IMR-90 (cell line): ENCODE measurements at regions not wholly inside any gene's neighbourhood (a gene's known extent, or its start where the extent isn't known, plus 50 kb on each side); places are given as distances from the start of the nearest gene placed in this dataset.

ENCODE experiments used
- ATAC-seq: fragments of 200-7000 bp; cut with Tn5 transposase; 2 replicates; pipeline ENCODE4 v1.9.1; 2020; ENCODE audit warnings: low read depth, mild to moderate bottlenecking, moderate library complexity
- BruUV-seq: library from RNA; stranded (reverse); fragments of 400-500 nt; replicated peaks from 2 replicates; lab custom pipeline; 2021; lab: Mats Ljungman, UMichigan
- CTCF ChIA-PET: fragments of 300-600 bp; formaldehyde crosslinking; extraction: SDS; loops from one replicate; lab custom pipeline; 2021; ENCODE audit warnings: antibody characterized with exemption; lab: Yijun Ruan, JAX
- POLR2A ChIA-PET: fragments of 300-600 bp; sonication (Branson Sonifier 250); formaldehyde crosslinking; loops from one replicate; lab custom pipeline; 2022; ENCODE audit warnings: antibody characterized with exemption; ENCODE audit not compliant: unreplicated experiment; lab: Charles Lee
- DNase-seq: peaks from one replicate; pipeline ENCODE4 v3.0.0; 2013
- H2AFZ ChIP-seq: replicated peaks from 2 replicates; pipeline ENCODE3; 2013; ENCODE audit warnings: low read length, mild to moderate bottlenecking; ENCODE audit not compliant: poor library complexity
- H2AK5ac ChIP-seq: 2 replicates; pipeline ENCODE4 v1.6.1; 2013; ENCODE audit warnings: low read depth, low read length, inconsistent platforms
- H2AK9ac ChIP-seq: replicated peaks from 2 replicates; pipeline ENCODE3; 2013; ENCODE audit warnings: mild to moderate bottlenecking, low read depth, low read length, moderate library complexity; ENCODE audit not compliant: poor library complexity
- H2BK120ac ChIP-seq: 2 replicates; pipeline ENCODE4 v1.6.1; 2013; ENCODE audit warnings: low read depth, low read length, inconsistent platforms
- H2BK15ac ChIP-seq: 3 replicates; pipeline ENCODE4 v1.6.1; 2013; ENCODE audit warnings: low read depth, low read length, inconsistent platforms
- H2BK20ac ChIP-seq: 2 replicates; pipeline ENCODE4 v1.6.1; 2013; ENCODE audit warnings: low read depth, mild to moderate bottlenecking, inconsistent platforms, low read length, moderate library complexity
- H2BK5ac ChIP-seq: 2 replicates; pipeline ENCODE4 v1.6.1; 2013; ENCODE audit warnings: mild to moderate bottlenecking, low read depth, low read length, inconsistent platforms; ENCODE audit not compliant: poor library complexity, severe bottlenecking
- H3K14ac ChIP-seq: replicated peaks from 2 replicates; pipeline ENCODE4 v1.6.1; 2013; ENCODE audit warnings: low read depth, low read length, inconsistent platforms
- H3K18ac ChIP-seq: 2 replicates; pipeline ENCODE4 v1.6.1; 2013; ENCODE audit warnings: low read depth, low read length, control low read depth
- H3K23ac ChIP-seq: 2 replicates; pipeline ENCODE4 v1.6.1; 2013; ENCODE audit warnings: low read depth, low read length, inconsistent platforms
- H3K27ac ChIP-seq: 2 replicates; pipeline ENCODE4 v1.5.1; 2013; ENCODE audit warnings: mild to moderate bottlenecking, control low read depth, low read length; ENCODE audit not compliant: insufficient read depth
- H3K27me3 ChIP-seq: 2 replicates; pipeline ENCODE4 v1.6.1; 2013; ENCODE audit warnings: low read length; ENCODE audit not compliant: control insufficient read depth, insufficient read depth
- H3K36me3 ChIP-seq: 2 replicates; pipeline ENCODE4 v1.6.1; 2013; ENCODE audit warnings: low read length, mixed read lengths; ENCODE audit not compliant: control insufficient read depth, insufficient read depth
- H3K4ac ChIP-seq: 2 replicates; pipeline ENCODE4 v1.6.1; 2013; ENCODE audit warnings: low read depth, low read length, inconsistent platforms
- H3K4me1 ChIP-seq: 2 replicates; pipeline ENCODE4 v1.6.1; 2013; ENCODE audit warnings: low read length, mixed read lengths; ENCODE audit not compliant: control insufficient read depth, insufficient read depth
- H3K4me2 ChIP-seq: 2 replicates; pipeline ENCODE4 v1.6.1; 2013; ENCODE audit warnings: low read depth, mild to moderate bottlenecking, control low read depth, low read length, moderate library complexity
- H3K4me3 ChIP-seq: 2 replicates; pipeline ENCODE4 v1.5.1; 2013; ENCODE audit warnings: low read depth, mild to moderate bottlenecking, control low read depth, low read length, moderate library complexity; ENCODE audit not compliant: insufficient read depth
- H3K56ac ChIP-seq: 2 replicates; pipeline ENCODE4 v1.6.1; 2013; ENCODE audit warnings: low read length, inconsistent platforms; ENCODE audit not compliant: insufficient read depth; ENCODE audit errors: extremely low read depth
- H3K79me1 ChIP-seq, 2 experiments: 2 replicates each; pipeline ENCODE4 v1.6.1; 2013; ENCODE audit warnings: low read length in 2 of 2, inconsistent platforms in 1 of 2, low read depth in 1 of 2
- H3K9ac ChIP-seq: 2 replicates; pipeline ENCODE4 v1.6.1; 2013; ENCODE audit warnings: low read depth, low read length, control low read depth
- H3K9me1 ChIP-seq: 2 replicates; pipeline ENCODE4 v1.6.1; 2013; ENCODE audit warnings: low read length, inconsistent platforms; ENCODE audit not compliant: insufficient read depth
- H3K9me3 ChIP-seq: 2 replicates; pipeline ENCODE4 v1.6.1; 2013; ENCODE audit warnings: low read length; ENCODE audit not compliant: control insufficient read depth, insufficient read depth
- H4K20me1 ChIP-seq: 2 replicates; pipeline ENCODE4 v1.6.1; 2013; ENCODE audit warnings: low read length, inconsistent platforms; ENCODE audit not compliant: insufficient read depth
- H4K5ac ChIP-seq: 2 replicates; pipeline ENCODE4 v1.6.1; 2013; ENCODE audit warnings: mild to moderate bottlenecking, low read depth, low read length, control low read depth
- H4K8ac ChIP-seq, 2 experiments: 2 replicates each; pipeline ENCODE4 v1.6.1; 2013; ENCODE audit warnings: low read depth in 2 of 2, low read length in 2 of 2, control low read depth in 1 of 2, inconsistent platforms in 1 of 2
- H4K91ac ChIP-seq: 2 replicates; pipeline ENCODE4 v1.6.1; 2013; ENCODE audit warnings: low read depth, low read length, inconsistent platforms; ENCODE audit not compliant: insufficient read depth
- CHD1 ChIP-seq: IDR thresholded peaks from 2 replicates; pipeline ENCODE4 v1.6.1; 2012; ENCODE audit warnings: low read depth, low read length, improper control_type of control experiment
- CTCF ChIP-seq: conservative IDR thresholded peaks from 2 replicates; pipeline ENCODE4 v1.5.1; 2012; ENCODE audit warnings: mild to moderate bottlenecking, low read depth, low read length, improper control_type of control experiment
- ELK1 ChIP-seq: fragments of 150-350 bp; IDR thresholded peaks from 2 replicates; pipeline ENCODE4 v1.6.1; 2016; ENCODE audit warnings: low read depth, mild to moderate bottlenecking, low read length, moderate library complexity, borderline replicate concordance
- FOS ChIP-seq: fragments of 150-350 bp; IDR thresholded peaks from 2 replicates; pipeline ENCODE4 v1.6.1; 2016; ENCODE audit warnings: low read depth, low read length
- MAFK ChIP-seq: IDR thresholded peaks from 2 replicates; pipeline ENCODE4 v1.6.1; 2012; ENCODE audit warnings: low read depth, low read length, improper control_type of control experiment
- MAZ ChIP-seq: IDR thresholded peaks from 2 replicates; pipeline ENCODE4 v1.6.1; 2012; ENCODE audit warnings: low read depth, mild to moderate bottlenecking, low read length, improper control_type of control experiment, moderate library complexity, borderline replicate concordance
- MXI1 ChIP-seq: IDR thresholded peaks from 2 replicates; pipeline ENCODE4 v1.6.1; 2012; ENCODE audit warnings: low read depth, mild to moderate bottlenecking, low read length, moderate library complexity, borderline replicate concordance
- NFE2L2 ChIP-seq: fragments of 150-350 bp; IDR thresholded peaks from 2 replicates; pipeline ENCODE4 v1.6.1; 2016; ENCODE audit warnings: low read depth, mild to moderate bottlenecking, low read length
- POLR2A ChIP-seq: IDR thresholded peaks from 2 replicates; pipeline ENCODE4 v1.6.1; 2012; ENCODE audit warnings: mild to moderate bottlenecking, low read depth, low read length
- WGBS, 2 experiments: methylation state at CpG; one replicate each; pipeline versions ENCODE4 v1.1.5 to v1.1.7; 2013; ENCODE audit warnings: missing lambda C conversion rate in 2 of 2; ENCODE audit not compliant: insufficient read length in 1 of 2; ENCODE audit errors: extremely low coverage in 2 of 2; 5-methylcytosine and 5-hydroxymethylcytosine counted together
- dilution Hi-C: fragments of 300-500 bp; cut with HindIII; formaldehyde crosslinking; loops from one replicate; pipeline ENCODE4 v1.14.3; 2018; ENCODE audit warnings: low sequenced_read_pairs; ENCODE audit not compliant: unreplicated experiment
- in situ Hi-C: fragments of 300-500 bp; cut with MboI; formaldehyde crosslinking; loops from 3 replicates; pipeline ENCODE4 v1.14.3; 2019; ENCODE audit warnings: low sequenced_read_pairs, inconsistent platforms, mixed read lengths
- intact Hi-C: fragments of 100-400 bp; cut with micrococcal nuclease; formaldehyde crosslinking; loops from 2 replicates; pipeline ENCODE4 v1.10.0; 2022

GRCh38 chr1:183739741-183740271 is 65.1 kb upstream of the RGL1 start:
- H3K27ac ChIP-seq, result no peak overlapping the region
- peak; percentile 36 for DNase-seq
- intact Hi-C loops, result no loop called here

More at GRCh38 chr1:183739741-183740271, 65.1 kb upstream of the RGL1 start:
- Histone ChIP-seq H2AFZ (no peak overlapping the region), H3K79me1 (peaks cover 0 to 4% of the 10 kb centered on the region in 2 experiments; a peak in 2 of 4 replicates), H3K4ac (no peak overlapping the region), H4K5ac (no peak overlapping the region), H4K91ac (no peak overlapping the region), H3K14ac (peak overlapping the region; percentile 46; the same call in 1 of the 2 replicates), H3K4me2 (peak overlapping the region; percentile 55), H2BK15ac (no peak overlapping the region; the same call in 2 of the 3 replicates), H3K36me3 (no peaks in the 10 kb centered on the region), H2BK120ac (no peak overlapping the region), H3K9me1 (peaks cover 7% of the 10 kb centered on the region), H3K27me3 (no peaks in the 10 kb centered on the region), H2AK5ac (0 out of 2 replicates have a peak overlapping the region, but pooled peaks have one; percentile 9), H4K8ac (no peak overlapping the region; a peak in 1 of 4 replicates), H3K18ac (peak overlapping the region; percentile 42; the same call in 1 of the 2 replicates), H2BK5ac (no peak overlapping the region), H3K56ac (no peak overlapping the region), H3K9ac (no peak overlapping the region), H3K4me3 (no peak overlapping the region), H3K23ac (no peak overlapping the region), H3K9me3 (peaks cover 3% of the 10 kb centered on the region; the same call in 1 of the 2 replicates), H3K4me1 (peaks cover 8% of the 10 kb centered on the region), H2AK9ac (no peak overlapping the region), H4K20me1 (no peaks in the 10 kb centered on the region), H2BK20ac (no peak overlapping the region)
- BruUV-seq, result no TSS peak
- POLR2A ChIA-PET, result no interaction called here
- TF ChIP-seq MXI1, result no peak
- TF ChIP-seq CHD1, result no peak
- TF ChIP-seq CTCF, result no peak
- TF ChIP-seq FOS, result no peak
- TF ChIP-seq MAZ, result no peak
- no peak for TF ChIP-seq ELK1
- TF ChIP-seq NFE2L2, result no peak
- TF ChIP-seq POLR2A, result no peak
- no peak for TF ChIP-seq MAFK
- dilution Hi-C loops, result no loop called here
- WGBS, 2 experiments, result no CpG with 5 or more reads among the region's 6 CpGs
- in situ Hi-C loops, result no loop called here
- peak; percentile 24; the same call in 1 of the 2 replicates for ATAC-seq
- CTCF ChIA-PET, result no interaction called here
